ENCODE measurements at regions not wholly inside any gene's neighbourhood (a gene's known extent, or its start where the extent isn't known, plus 50 kb on each side); places are given as distances from the start of the nearest gene placed in this dataset.

- TF ChIP-seq CTCF (IDR thresholded peaks at IDR 0.05; ENCODE audit: poor library complexity) = no peak
- TF ChIP-seq EZH2 (IDR thresholded peaks at IDR 0.05; ENCODE audit: borderline replicate concordance) = no peak
Observed at GRCh38 chrX:150228431-150228830, 134.7 kb upstream of the MAMLD1 start.
